ENCODE measurements at regions not wholly inside any gene's neighbourhood (a gene's known extent, or its start where the extent isn't known, plus 50 kb on each side); places are given as distances from the start of the nearest gene placed in this dataset.
"Not testable (repeated sequence)": the region's sequence is repeated elsewhere in the genome, so short reads cannot be mapped to it uniquely, and the experiment has no call there.

DNA sequence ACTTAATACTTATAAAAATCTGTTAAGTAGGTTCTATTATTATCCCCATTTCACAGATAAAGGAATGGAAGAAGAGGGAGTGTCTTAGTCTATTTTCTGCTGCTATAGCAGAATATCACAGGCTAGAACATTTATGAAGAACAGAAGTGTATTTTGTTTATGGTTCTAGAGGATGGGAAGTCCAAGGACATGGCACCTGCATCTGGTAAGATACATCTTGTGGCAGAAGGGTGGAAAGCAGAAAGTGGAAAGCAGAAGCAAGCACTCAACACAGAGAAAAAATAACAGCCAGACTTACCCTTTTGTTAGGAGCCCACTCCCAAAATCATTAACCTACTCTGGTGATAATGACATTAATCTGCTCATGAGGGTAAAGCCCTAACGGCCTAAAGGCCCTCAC is 422.4 kb downstream of the NPIPA8 start:
- Histone ChIP-seq H3K27ac (replicated peaks in 1 of 4) (no peak overlapping the region), H3K36me3 (no peaks in the 10 kb centered on the region), H3K4me1 (no peaks in the 10 kb centered on the region), H3K27me3 (no peaks in the 10 kb centered on the region), H3K4me3 (no peak overlapping the region), H3K9me3 (peaks cover 0 to 24% (median 21%) of the 10 kb centered on the region in 4 donors)
- no peak for DNase-seq (ENCODE audit: extremely low spot score)
- TF ChIP-seq POLR2A (IDR thresholded peaks at IDR 0.05; ENCODE audit: low read depth), result no peak
- no peak for TF ChIP-seq POLR2AphosphoS5 (IDR thresholded peaks at IDR 0.05)
- no peak for TF ChIP-seq EP300 (IDR thresholded peaks at IDR 0.05)
- no peak for TF ChIP-seq CTCF (IDR thresholded peaks at IDR 0.05)
- intact Hi-C loops (cut with DNase I), result no loop called here
- 88% methylated on average over 1 of the region's 1 CpG for WGBS

DNA sequence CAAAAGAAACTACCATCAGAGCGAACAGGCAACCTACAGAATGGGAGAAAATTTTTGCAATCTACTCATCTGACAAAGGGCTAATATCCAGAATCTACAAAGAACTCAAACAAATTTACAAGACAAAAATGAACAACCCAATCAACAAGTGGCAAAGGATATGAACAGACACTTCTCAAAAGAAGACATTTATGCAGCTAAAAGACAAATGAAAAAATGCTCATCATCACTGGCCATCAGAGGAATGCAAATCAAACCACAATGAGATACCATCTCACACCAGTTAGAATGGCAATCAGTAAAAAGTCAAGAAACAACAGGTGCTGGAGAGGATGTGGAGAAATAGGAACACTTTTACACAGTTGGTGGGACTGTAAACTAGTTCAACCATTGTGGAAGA is 425.0 kb downstream of the NPIPA8 start:
- DNase-seq (ENCODE audit: extremely low spot score); H3K27ac ChIP-seq (replicated peaks in 1 of 4); intact Hi-C loops (cut with DNase I); H3K27me3 ChIP-seq; H3K4me1 ChIP-seq; H3K4me3 ChIP-seq; H3K36me3 ChIP-seq: not testable (repeated sequence)
- H3K9me3 ChIP-seq, result peaks cover 0 to 26% (median 18%) of the 10 kb centered on the region in 4 donors
- 43% methylated on average over 1 of the region's 1 CpG for WGBS

DNA sequence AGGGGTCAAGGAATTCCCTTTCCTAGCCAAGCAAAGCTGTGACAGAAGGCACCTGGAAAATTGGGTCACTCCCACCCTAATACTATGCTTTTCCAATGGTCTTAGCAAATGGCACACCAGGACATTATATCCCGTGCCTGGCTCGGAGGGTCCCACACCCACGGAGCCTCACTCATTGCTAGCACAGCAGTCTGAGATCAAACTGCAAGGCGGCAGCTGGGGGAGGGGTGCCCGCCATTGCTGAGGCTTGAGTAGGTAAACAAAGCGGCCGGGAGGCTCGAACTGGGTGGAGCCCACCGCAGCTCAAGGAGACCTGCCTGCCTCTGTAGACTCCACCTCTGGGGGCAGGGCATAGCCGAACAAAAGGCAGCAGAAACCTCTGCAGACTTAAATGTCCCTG is 429.9 kb downstream of the NPIPA8 start:
- intact Hi-C loops (cut with DNase I); H3K4me3 ChIP-seq; H3K36me3 ChIP-seq; H3K27ac ChIP-seq (replicated peaks in 1 of 4); H3K27me3 ChIP-seq; H3K4me1 ChIP-seq; DNase-seq (ENCODE audit: extremely low spot score): not testable (repeated sequence)
- peaks cover 0 to 16% (median 14%) of the 10 kb centered on the region in 4 donors for H3K9me3 ChIP-seq
- WGBS, result 95% methylated on average over 8 of the region's 10 CpGs

DNA sequence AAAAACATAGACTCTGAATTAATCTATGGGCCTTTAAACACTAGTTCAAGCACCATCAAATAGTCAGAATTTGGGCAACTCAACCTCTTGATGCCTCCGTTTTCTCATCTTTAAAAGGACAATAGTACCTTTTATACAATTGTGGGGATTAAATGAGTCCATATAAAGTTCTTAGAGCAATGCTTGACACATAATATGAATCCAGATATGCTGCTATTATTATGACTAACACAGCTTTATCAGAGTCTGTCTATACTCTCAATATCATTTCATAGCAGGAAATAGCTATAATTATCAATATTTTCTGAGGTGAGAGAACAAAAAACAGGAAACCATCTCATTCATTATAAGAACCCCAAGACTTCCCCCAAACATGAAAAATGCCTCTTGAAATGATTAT is 430.5 kb upstream of the XYLT1 start:
- Histone ChIP-seq H3K27me3 (no peaks in the 10 kb centered on the region), H3K4me1 (no peaks in the 10 kb centered on the region), H3K9me3 (peaks cover 0 to 9% (median 4%) of the 10 kb centered on the region in 4 donors), H3K27ac (replicated peaks in 1 of 4) (no peak overlapping the region), H3K36me3 (no peaks in the 10 kb centered on the region), H3K4me3 (no peak overlapping the region)
- intact Hi-C loops (cut with DNase I), result no loop called here
- no peak for DNase-seq (ENCODE audit: extremely low spot score)
- TF ChIP-seq EP300 (IDR thresholded peaks at IDR 0.05) (no peak), POLR2A (IDR thresholded peaks at IDR 0.05; ENCODE audit: low read depth) (no peak), POLR2AphosphoS5 (IDR thresholded peaks at IDR 0.05) (no peak)
- 78% methylated on average over 1 of the region's 1 CpG for WGBS

- DNase-seq (ENCODE audit: extremely low spot score), result no peak
- TF ChIP-seq EP300 (IDR thresholded peaks at IDR 0.05), result no peak
- no peak for TF ChIP-seq POLR2A (IDR thresholded peaks at IDR 0.05; ENCODE audit: low read depth)
- no peak for TF ChIP-seq CTCF (IDR thresholded peaks at IDR 0.05)
- no peak for TF ChIP-seq POLR2AphosphoS5 (IDR thresholded peaks at IDR 0.05)
- intact Hi-C loops (cut with DNase I), result no loop called here
- Histone ChIP-seq H3K27me3 (no peaks in the 10 kb centered on the region), H3K27ac (replicated peaks in 1 of 4) (no peak overlapping the region), H3K9me3 (no peaks in the 10 kb centered on the region), H3K4me3 (no peak overlapping the region), H3K36me3 (no peaks in the 10 kb centered on the region), H3K4me1 (no peaks in the 10 kb centered on the region)
- 94% methylated on average over 1 of the region's 1 CpG for WGBS
Measured at GRCh38 chr16:17899141-17899540, 428.4 kb upstream of the XYLT1 start.

DNA sequence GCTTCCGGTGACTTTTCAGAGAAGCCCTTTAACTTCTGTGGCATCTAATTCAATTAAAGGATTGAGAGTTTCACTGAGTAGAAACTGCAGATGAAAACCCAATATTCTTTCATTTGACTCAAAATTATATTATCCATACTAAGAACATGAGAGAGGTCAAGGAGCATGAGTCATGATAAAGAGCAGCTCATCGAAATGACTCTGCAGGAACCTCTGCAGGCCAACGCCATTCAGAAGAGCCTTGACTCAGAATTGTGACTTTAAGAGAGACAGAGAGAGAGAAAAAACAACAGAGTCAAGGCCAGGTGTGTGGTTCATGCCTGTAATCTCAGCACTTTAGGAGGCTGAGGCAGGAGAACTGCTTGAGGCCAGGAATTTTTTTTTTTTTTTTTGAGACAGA is 417.2 kb upstream of the XYLT1 start:
- H3K27me3 ChIP-seq, result no peaks in the 10 kb centered on the region
- DNase-seq (ENCODE audit: extremely low spot score), result peak; percentile 8
- intact Hi-C loops (cut with DNase I), result no loop called here
- H3K9me3 ChIP-seq, result no peaks in the 10 kb centered on the region
- 90% methylated on average over 3 of the region's 3 CpGs for WGBS
- no peaks in the 10 kb centered on the region for H3K4me1 ChIP-seq
- TF ChIP-seq EP300 (IDR thresholded peaks at IDR 0.05) (no peak), POLR2AphosphoS5 (IDR thresholded peaks at IDR 0.05) (no peak), CTCF (IDR thresholded peaks at IDR 0.05) (no peak), POLR2A (IDR thresholded peaks at IDR 0.05; ENCODE audit: low read depth) (no peak)
- H3K27ac ChIP-seq (replicated peaks in 1 of 4), result no peak overlapping the region
- H3K4me3 ChIP-seq, result no peak overlapping the region
- H3K36me3 ChIP-seq, result no peaks in the 10 kb centered on the region
